GM12878 (cell line): ENCODE measurements at regions not wholly inside any gene's neighbourhood (a gene's known extent, or its start where the extent isn't known, plus 50 kb on each side); places are given as distances from the start of the nearest gene placed in this dataset.

ENCODE experiments used
- ATAC-seq: fragments of 200-7000 bp; cut with Tn5 transposase; 3 replicates; pipeline ENCODE4 v1.9.1; 2020; ENCODE audit warnings: mild to moderate bottlenecking, moderate library complexity
- BruUV-seq: library from RNA; stranded (reverse); fragments of 400-500 nt; replicated peaks from 2 replicates; lab custom pipeline; 2021; lab: Mats Ljungman, UMichigan
- CTCF ChIA-PET: fragments of 300-600 bp; sonication (Branson Sonifier 250); formaldehyde crosslinking; extraction: SDS; loops from one replicate; lab custom pipeline; 2021; ENCODE audit warnings: inconsistent platforms; lab: Yijun Ruan, JAX
- POLR2A ChIA-PET: fragments of 350-600 bp; formaldehyde crosslinking; extraction: SDS; loops from one replicate; lab custom pipeline; 2021; ENCODE audit warnings: inconsistent platforms; lab: Charles Lee
- RAD21 ChIA-PET: fragments of 300-600 bp; sonication (Branson Sonifier 250); formaldehyde crosslinking; loops from one replicate; lab custom pipeline; 2023; ENCODE audit warnings: antibody characterized with exemption; ENCODE audit not compliant: unreplicated experiment; lab: Charles Lee
- SMC1A ChIA-PET: fragments of 300-600 bp; sonication (Branson Sonifier 250); formaldehyde crosslinking; loops from one replicate; lab custom pipeline; 2023; ENCODE audit not compliant: unreplicated experiment, uncharacterized antibody; lab: Charles Lee
- DNase-seq: peaks from one replicate; pipeline ENCODE4 v3.0.0-alpha.2; 2011; ENCODE audit warnings: low read depth, low spot score
- FAIRE-seq: peaks from 3 replicates; lab custom pipeline; 2011; peaks lifted over from hg19 to GRCh38; lab: Jason Lieb, UNC
- H2AFZ ChIP-seq: 2 replicates; pipeline ENCODE4 v1.6.0; 2011; ENCODE audit warnings: low read depth, low read length, control low read depth; ENCODE audit not compliant: control insufficient read depth
- H3K27ac ChIP-seq: 2 replicates; pipeline ENCODE4 v1.5.1; 2011; ENCODE audit warnings: control low read depth; ENCODE audit not compliant: control insufficient read depth, insufficient read depth
- H3K27me3 ChIP-seq, 2 experiments: replicated peaks in 1 of 2; 2 replicates each; pipeline versions ENCODE4 v1.6.0 to v1.6.1; 2011; ENCODE audit warnings: low read length in 1 of 2; ENCODE audit not compliant: control insufficient read depth in 2 of 2, insufficient read depth in 2 of 2
- H3K36me3 ChIP-seq, 2 experiments: 2 replicates each; pipeline ENCODE4 v1.5.1; 2011; ENCODE audit warnings: low read length in 1 of 2; ENCODE audit not compliant: control insufficient read depth in 2 of 2, insufficient read depth in 2 of 2
- H3K4me1 ChIP-seq: 2 replicates; pipeline ENCODE4 v1.6.1; 2011; ENCODE audit warnings: mild to moderate bottlenecking, low read length, moderate library complexity, mixed read lengths; ENCODE audit not compliant: control insufficient read depth, insufficient read depth
- H3K4me2 ChIP-seq: 2 replicates; pipeline ENCODE4 v1.6.0; 2011; ENCODE audit warnings: control low read depth; ENCODE audit not compliant: control insufficient read depth, insufficient read depth
- H3K4me3 ChIP-seq: fragments of 200-600 bp; sonication (generic); 2 replicates; pipeline ENCODE4 v1.5.1; 2016
- H3K79me2 ChIP-seq: 2 replicates; pipeline ENCODE4 v1.6.0; 2011; ENCODE audit warnings: low read length; ENCODE audit not compliant: control insufficient read depth, insufficient read depth
- H3K9ac ChIP-seq: 2 replicates; pipeline ENCODE4 v1.8.0; 2011; ENCODE audit warnings: low read length, control low read depth, mixed read lengths; ENCODE audit not compliant: control insufficient read depth, insufficient read depth
- H3K9me3 ChIP-seq: replicated peaks from 3 replicates; pipeline ENCODE4 v1.5.1; 2011; ENCODE audit warnings: mild to moderate bottlenecking, low read length; ENCODE audit not compliant: control insufficient read depth, insufficient read depth
- H4K20me1 ChIP-seq: 2 replicates; pipeline ENCODE4 v1.6.0; 2011; ENCODE audit not compliant: control insufficient read depth, insufficient read depth
- BCLAF1 ChIP-seq: fragments of 450-650 bp; IDR thresholded peaks from 2 replicates; pipeline ENCODE4 v1.6.1; 2017; ENCODE audit warnings: antibody characterized with exemption, mild to moderate bottlenecking, moderate library complexity
- CREB1 ChIP-seq: IDR thresholded peaks from 2 replicates; pipeline ENCODE4 v1.6.1; 2012; ENCODE audit warnings: low read depth, mild to moderate bottlenecking, inconsistent platforms
- DPF2 ChIP-seq: fragments of 450-650 bp; IDR thresholded peaks from 2 replicates; pipeline ENCODE4 v1.6.1; 2017; ENCODE audit warnings: mild to moderate bottlenecking
- MTA2 ChIP-seq: fragments of 450-650 bp; IDR thresholded peaks from 2 replicates; pipeline ENCODE4 v1.6.1; 2016; ENCODE audit warnings: low read depth, mild to moderate bottlenecking, moderate library complexity
- PAX5 ChIP-seq: IDR thresholded peaks from 2 replicates; pipeline ENCODE4 v1.6.1; 2011; ENCODE audit warnings: low read depth, low read length, borderline replicate concordance
- PRDM15 ChIP-seq: fragments of 450-650 bp; formaldehyde crosslinking; IDR thresholded peaks from 2 replicates; pipeline ENCODE4 v1.4.0; 2020; ENCODE audit warnings: mild to moderate bottlenecking, moderate library complexity
- RB1 ChIP-seq: fragments of 450-650 bp; formaldehyde crosslinking; IDR thresholded peaks from 2 replicates; pipeline ENCODE4 v1.6.1; 2017; ENCODE audit warnings: mild to moderate bottlenecking, borderline replicate concordance
- RCOR1 ChIP-seq: conservative IDR thresholded peaks from 2 replicates; pipeline ENCODE4 v1.6.1; 2012; ENCODE audit warnings: low read depth, low read length, improper control_type of control experiment
- RFX5 ChIP-seq: IDR thresholded peaks from 2 replicates; pipeline ENCODE4 v1.6.1; 2011; ENCODE audit warnings: low read depth, low read length, improper control_type of control experiment
- SMC3 ChIP-seq: IDR thresholded peaks from 2 replicates; pipeline ENCODE4 v1.6.1; 2011; ENCODE audit warnings: low read length, improper control_type of control experiment, borderline replicate concordance
- TAF1 ChIP-seq: IDR thresholded peaks from 2 replicates; pipeline ENCODE4 v1.6.1; 2011; ENCODE audit warnings: mild to moderate bottlenecking, low read depth, low read length, borderline replicate concordance
- TCF3 ChIP-seq: IDR thresholded peaks from 2 replicates; pipeline ENCODE4 v1.6.1; 2012; ENCODE audit warnings: low read depth, mild to moderate bottlenecking, low read length, borderline replicate concordance; ENCODE audit not compliant: insufficient read depth
- WRNIP1 ChIP-seq: IDR thresholded peaks from 2 replicates; pipeline ENCODE4 v1.6.1; 2011; ENCODE audit warnings: low read depth, low read length, improper control_type of control experiment, borderline replicate concordance
- WGBS: methylation state at CpG from one replicate; pipeline ENCODE4 v1.1.6; 2016; ENCODE audit warnings: low lambda C conversion rate; ENCODE audit not compliant: insufficient replicate concordance, insufficient coverage; ENCODE audit errors: missing lambda C conversion rate; 5-methylcytosine and 5-hydroxymethylcytosine counted together
- in situ Hi-C: fragments of 300-500 bp; cut with MboI; formaldehyde crosslinking; loops from 9 replicates; pipeline ENCODE4 v1.14.3; 2018; ENCODE audit warnings: mixed read lengths
- intact Hi-C: fragments of 100-400 bp; cut with micrococcal nuclease; formaldehyde crosslinking; loops from one replicate; pipeline ENCODE4 v1.14.2; 2022; ENCODE audit not compliant: unreplicated experiment
- TF ChIP-seq, protein P1 (sequence below): fragments of 450-650 bp; IDR thresholded peaks from 2 replicates; pipeline ENCODE4 v1.6.1; 2017; ENCODE audit warnings: mild to moderate bottlenecking, low read depth, inconsistent platforms; ENCODE audit not compliant: poor library complexity, severe bottlenecking

DNA sequence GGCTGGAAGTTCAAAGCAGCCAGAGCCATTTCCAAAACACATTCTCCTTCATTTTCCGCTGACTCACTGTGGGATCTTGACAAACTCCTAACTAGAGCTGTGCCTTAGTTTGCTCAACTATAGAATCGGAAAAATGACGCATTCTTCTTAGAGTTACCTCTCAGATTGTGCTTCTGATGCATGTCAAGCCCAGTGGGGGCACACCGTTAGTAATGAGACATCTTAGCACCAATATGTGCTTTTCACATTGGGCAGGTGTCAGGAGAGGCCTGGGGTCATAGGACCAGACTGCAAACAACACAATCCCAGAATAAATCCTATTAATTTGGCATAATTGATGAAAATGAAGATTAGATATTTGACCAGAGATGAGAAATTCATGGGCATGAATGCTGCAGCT, 71.3 kb upstream of the UBE3A start:
- in situ Hi-C loops (loop anchor here (25.0 kb wide), 3 partner anchors 427 to 1873 kb away; partner anchors contain the start of genes GABRA5 and MAGEL2), intact Hi-C loops (no loop called here)
- H2AFZ ChIP-seq: no peak overlapping the region
- H3K4me2 ChIP-seq: no peak overlapping the region
- FAIRE-seq: no peak
- no peak overlapping the region for H3K9ac ChIP-seq
- no peaks in the 10 kb centered on the region for H3K79me2 ChIP-seq
- H3K9me3 ChIP-seq: no peaks in the 10 kb centered on the region; the same call in 1 of the 3 replicates
- H3K4me3 ChIP-seq: no peak overlapping the region
- RAD21 ChIA-PET: no interaction called here
- TF ChIP-seq RB1 (no peak), TAF1 (no peak), RCOR1 (no peak), WRNIP1 (no peak), SMC3 (no peak), BCLAF1 (no peak), CREB1 (no peak), PAX5 (no peak), RFX5 (no peak), MTA2 (no peak), PRDM15 (CRISPR knock-in tag) (no peak), DPF2 (no peak), TCF3 (no peak)
- TF ChIP-seq, protein P1, sequence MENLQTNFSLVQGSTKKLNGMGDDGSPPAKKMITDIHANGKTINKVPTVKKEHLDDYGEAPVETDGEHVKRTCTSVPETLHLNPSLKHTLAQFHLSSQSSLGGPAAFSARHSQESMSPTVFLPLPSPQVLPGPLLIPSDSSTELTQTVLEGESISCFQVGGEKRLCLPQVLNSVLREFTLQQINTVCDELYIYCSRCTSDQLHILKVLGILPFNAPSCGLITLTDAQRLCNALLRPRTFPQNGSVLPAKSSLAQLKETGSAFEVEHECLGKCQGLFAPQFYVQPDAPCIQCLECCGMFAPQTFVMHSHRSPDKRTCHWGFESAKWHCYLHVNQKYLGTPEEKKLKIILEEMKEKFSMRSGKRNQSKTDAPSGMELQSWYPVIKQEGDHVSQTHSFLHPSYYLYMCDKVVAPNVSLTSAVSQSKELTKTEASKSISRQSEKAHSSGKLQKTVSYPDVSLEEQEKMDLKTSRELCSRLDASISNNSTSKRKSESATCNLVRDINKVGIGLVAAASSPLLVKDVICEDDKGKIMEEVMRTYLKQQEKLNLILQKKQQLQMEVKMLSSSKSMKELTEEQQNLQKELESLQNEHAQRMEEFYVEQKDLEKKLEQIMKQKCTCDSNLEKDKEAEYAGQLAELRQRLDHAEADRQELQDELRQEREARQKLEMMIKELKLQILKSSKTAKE: no peak
- H4K20me1 ChIP-seq: no peaks in the 10 kb centered on the region
- 18% methylated on average over 4 of the region's 4 CpGs for WGBS
- SMC1A ChIA-PET: no interaction called here
- H3K27me3 ChIP-seq: no peaks in the 10 kb centered on the region
- no peak for ATAC-seq
- POLR2A ChIA-PET: no interaction called here
- no TSS peak for BruUV-seq
- no peak overlapping the region for H3K27ac ChIP-seq
- no peak for DNase-seq
- no peaks in the 10 kb centered on the region for H3K36me3 ChIP-seq
- CTCF ChIA-PET: interaction anchor here (1.9 kb wide), 1 partner anchor 8 kb away, joined by 6 read pairs; no protein-coding TSS in a partner anchor
- H3K4me1 ChIP-seq: no peaks in the 10 kb centered on the region
